MM.1S (cell line): ENCODE measurements at regions not wholly inside any gene's neighbourhood (a gene's known extent, or its start where the extent isn't known, plus 50 kb on each side); places are given as distances from the start of the nearest gene placed in this dataset.

Experiments
- DNase-seq: peaks from one replicate; pipeline ENCODE4 v3.0.0-alpha.2; 2015
- H2AFZ ChIP-seq: fragments of 300-600 bp; sonication (generic); 2 replicates; pipeline ENCODE4 v1.6.0; 2016; ENCODE audit warnings: antibody characterized with exemption, low read length
- H3F3A ChIP-seq: fragments of 300-600 bp; sonication (generic); 2 replicates; pipeline ENCODE4 v1.6.1; 2016; ENCODE audit warnings: mild to moderate bottlenecking, antibody characterized with exemption, low read length, moderate library complexity, mixed read lengths; ENCODE audit not compliant: insufficient read depth
- H3K27ac ChIP-seq: fragments of 300-600 bp; sonication (generic); 2 replicates; pipeline ENCODE4 v1.5.1; 2016; ENCODE audit warnings: mild to moderate bottlenecking, low read length
- H3K27me3 ChIP-seq: fragments of 300-600 bp; sonication (generic); replicated peaks from 2 replicates; pipeline ENCODE4 v1.6.0; 2016; ENCODE audit warnings: low read length; ENCODE audit not compliant: insufficient read depth
- H3K36me3 ChIP-seq: fragments of 300-600 bp; sonication (generic); replicated peaks from 2 replicates; pipeline ENCODE4 v1.6.1; 2016; ENCODE audit warnings: mild to moderate bottlenecking, low read length, mixed read lengths; ENCODE audit not compliant: insufficient read depth
- H3K4me1 ChIP-seq: fragments of 300-600 bp; sonication (generic); 2 replicates; pipeline ENCODE4 v1.6.1; 2016; ENCODE audit warnings: low read length, mixed read lengths
- H3K4me2 ChIP-seq: fragments of 300-600 bp; sonication (generic); 2 replicates; pipeline ENCODE4 v1.6.0; 2016; ENCODE audit warnings: low read depth, low read length
- H3K4me3 ChIP-seq: fragments of 300-600 bp; sonication (generic); 2 replicates; pipeline ENCODE4 v1.5.1; 2016; ENCODE audit warnings: low read length, mixed read lengths
- H3K79me2 ChIP-seq: fragments of 300-600 bp; sonication (generic); 2 replicates; pipeline ENCODE4 v1.6.1; 2016; ENCODE audit warnings: mixed run types, low read length, mixed read lengths
- H3K9ac ChIP-seq: fragments of 300-600 bp; sonication (generic); 2 replicates; pipeline ENCODE4 v1.6.1; 2016; ENCODE audit warnings: low read length, mixed read lengths
- H3K9me2 ChIP-seq: fragments of 300-600 bp; sonication (generic); replicated peaks from 2 replicates; pipeline ENCODE4 v1.6.1; 2016; ENCODE audit warnings: mild to moderate bottlenecking, low read length, mixed read lengths; ENCODE audit not compliant: insufficient read depth
- H3K9me3 ChIP-seq: fragments of 300-600 bp; sonication (generic); replicated peaks from 2 replicates; pipeline ENCODE4 v1.6.1; 2016; ENCODE audit warnings: mild to moderate bottlenecking, low read length, mixed read lengths; ENCODE audit not compliant: insufficient read depth
- H4K20me1 ChIP-seq: fragments of 300-600 bp; sonication (generic); 2 replicates; pipeline ENCODE4 v1.6.1; 2016; ENCODE audit warnings: mild to moderate bottlenecking, low read length, moderate library complexity, mixed read lengths; ENCODE audit not compliant: insufficient read depth
- EZH2 ChIP-seq: fragments of 300-600 bp; sonication (generic); optimal IDR thresholded peaks from 2 replicates; pipeline ENCODE3; 2017; ENCODE audit warnings: low read depth, mild to moderate bottlenecking, antibody characterized with exemption, low read length, mixed read lengths
- EZH2phosphoT487 ChIP-seq: fragments of 300-600 bp; sonication (generic); IDR thresholded peaks from 2 replicates; pipeline ENCODE4 v1.6.1; 2018; ENCODE audit warnings: antibody characterized with exemption, low read length
- TF ChIP-seq, protein P1 (sequence below): fragments of 300-600 bp; sonication (generic); IDR thresholded peaks from 2 replicates; pipeline ENCODE4 v1.5.1; 2016; ENCODE audit warnings: antibody characterized with exemption, low read length, mixed read lengths

DNA sequence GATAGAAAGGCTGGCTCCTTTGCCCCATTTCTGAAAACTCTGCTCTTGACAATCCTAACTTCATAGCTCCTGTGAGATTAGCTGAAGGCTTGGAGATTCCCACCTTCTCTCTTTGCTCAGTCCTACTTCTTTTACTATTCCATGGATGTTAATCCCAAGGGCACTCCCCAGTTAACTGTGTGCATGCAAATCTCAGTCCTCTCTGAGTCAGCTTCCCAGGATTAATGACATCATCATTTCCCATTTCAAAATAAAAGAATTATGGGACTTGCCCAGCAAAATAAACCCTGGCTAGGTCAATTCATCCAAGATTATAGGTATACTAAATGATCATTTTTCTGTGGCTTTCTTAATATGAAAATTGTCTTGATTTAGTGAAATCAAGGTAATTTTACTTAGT, 328.6 kb upstream of the NR3C2 start:
- no peak overlapping the region for H3K9ac ChIP-seq
- TF ChIP-seq EZH2 = no peak
- no peak for TF ChIP-seq EZH2phosphoT487
- TF ChIP-seq, protein P1, sequence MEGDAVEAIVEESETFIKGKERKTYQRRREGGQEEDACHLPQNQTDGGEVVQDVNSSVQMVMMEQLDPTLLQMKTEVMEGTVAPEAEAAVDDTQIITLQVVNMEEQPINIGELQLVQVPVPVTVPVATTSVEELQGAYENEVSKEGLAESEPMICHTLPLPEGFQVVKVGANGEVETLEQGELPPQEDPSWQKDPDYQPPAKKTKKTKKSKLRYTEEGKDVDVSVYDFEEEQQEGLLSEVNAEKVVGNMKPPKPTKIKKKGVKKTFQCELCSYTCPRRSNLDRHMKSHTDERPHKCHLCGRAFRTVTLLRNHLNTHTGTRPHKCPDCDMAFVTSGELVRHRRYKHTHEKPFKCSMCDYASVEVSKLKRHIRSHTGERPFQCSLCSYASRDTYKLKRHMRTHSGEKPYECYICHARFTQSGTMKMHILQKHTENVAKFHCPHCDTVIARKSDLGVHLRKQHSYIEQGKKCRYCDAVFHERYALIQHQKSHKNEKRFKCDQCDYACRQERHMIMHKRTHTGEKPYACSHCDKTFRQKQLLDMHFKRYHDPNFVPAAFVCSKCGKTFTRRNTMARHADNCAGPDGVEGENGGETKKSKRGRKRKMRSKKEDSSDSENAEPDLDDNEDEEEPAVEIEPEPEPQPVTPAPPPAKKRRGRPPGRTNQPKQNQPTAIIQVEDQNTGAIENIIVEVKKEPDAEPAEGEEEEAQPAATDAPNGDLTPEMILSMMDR = no peak
- H3K4me3 ChIP-seq = no peak overlapping the region
- no peaks in the 10 kb centered on the region for H3K36me3 ChIP-seq
- H3K27me3 ChIP-seq = no peaks in the 10 kb centered on the region
- DNase-seq = no peak
- no peak overlapping the region for H2AFZ ChIP-seq
- H3K27ac ChIP-seq = no peak overlapping the region
- H3K79me2 ChIP-seq = no peaks in the 10 kb centered on the region
- no peak overlapping the region for H3K4me2 ChIP-seq
- H3K9me3 ChIP-seq = no peaks in the 10 kb centered on the region
- no peaks in the 10 kb centered on the region for H4K20me1 ChIP-seq
- H3K9me2 ChIP-seq = no peaks in the 10 kb centered on the region
- H3F3A ChIP-seq = no peaks in the 10 kb centered on the region
- H3K4me1 ChIP-seq = no peaks in the 10 kb centered on the region

DNA sequence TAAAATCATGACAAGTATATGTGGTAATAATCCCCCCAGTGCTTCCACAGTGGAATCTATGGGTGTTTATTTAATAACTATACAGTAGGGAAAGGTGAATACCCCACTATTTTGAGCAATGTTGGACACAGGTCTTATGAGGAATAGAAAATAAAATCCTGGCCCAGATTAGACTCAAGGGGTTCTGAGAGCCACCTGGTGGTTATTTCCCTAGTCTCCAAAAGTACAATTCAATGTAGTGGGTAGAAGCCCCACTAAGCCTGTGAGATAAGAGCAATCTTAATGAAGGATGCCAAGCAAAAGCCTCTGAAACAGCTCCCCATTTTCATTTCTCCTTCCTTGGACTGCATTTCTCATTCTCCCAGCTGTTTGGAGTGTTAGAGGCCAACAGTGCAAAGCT, 328.2 kb upstream of the NR3C2 start:
- no peak for DNase-seq
- H3K4me3 ChIP-seq = no peak overlapping the region
- no peaks in the 10 kb centered on the region for H3F3A ChIP-seq
- no peak overlapping the region for H3K4me2 ChIP-seq
- no peaks in the 10 kb centered on the region for H3K9me2 ChIP-seq
- no peaks in the 10 kb centered on the region for H3K79me2 ChIP-seq
- H3K27ac ChIP-seq = no peak overlapping the region
- no peak overlapping the region for H2AFZ ChIP-seq
- TF ChIP-seq, protein P1 = no peak
- TF ChIP-seq EZH2phosphoT487 (no peak), EZH2 (no peak)
- H3K36me3 ChIP-seq = no peaks in the 10 kb centered on the region
- no peaks in the 10 kb centered on the region for H3K27me3 ChIP-seq
- no peaks in the 10 kb centered on the region for H4K20me1 ChIP-seq
- H3K4me1 ChIP-seq = no peaks in the 10 kb centered on the region
- H3K9me3 ChIP-seq = no peaks in the 10 kb centered on the region
- no peak overlapping the region for H3K9ac ChIP-seq

DNA sequence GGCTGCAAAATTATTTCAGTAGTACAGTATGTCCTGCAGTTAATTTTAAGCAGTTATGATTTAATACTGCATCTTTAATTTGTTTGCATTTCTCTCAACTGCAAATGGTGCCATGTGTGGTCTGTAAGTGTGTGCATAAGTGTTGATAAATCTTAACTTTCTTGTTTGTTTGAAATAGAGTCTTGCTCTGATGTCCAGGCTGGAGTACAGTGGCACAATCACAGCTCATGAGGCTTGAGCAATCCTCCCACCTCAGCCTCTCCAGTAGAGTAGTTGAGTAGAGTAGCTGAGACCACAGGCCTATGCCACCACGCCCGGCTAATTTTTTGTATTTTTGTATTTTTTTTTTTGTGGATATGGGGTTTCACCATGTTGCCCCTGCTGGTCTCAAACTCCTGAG, 322.5 kb upstream of the NR3C2 start:
- no peaks in the 10 kb centered on the region for H3F3A ChIP-seq
- TF ChIP-seq EZH2 = no peak
- no peak for TF ChIP-seq EZH2phosphoT487
- TF ChIP-seq, protein P1 = no peak
- no peak overlapping the region for H3K4me3 ChIP-seq

More for the DNA sequence above, 322.5 kb upstream of the NR3C2 start:
- Histone ChIP-seq H4K20me1 (no peaks in the 10 kb centered on the region), H3K79me2 (no peaks in the 10 kb centered on the region), H3K36me3 (no peaks in the 10 kb centered on the region), H3K9me2 (no peaks in the 10 kb centered on the region), H3K9me3 (no peaks in the 10 kb centered on the region), H3K4me2 (no peak overlapping the region), H3K4me1 (no peaks in the 10 kb centered on the region), H3K27ac (no peak overlapping the region), H3K9ac (no peak overlapping the region), H3K27me3 (no peaks in the 10 kb centered on the region), H2AFZ (no peak overlapping the region)
- no peak for DNase-seq
